ENCODE measurements at regions not wholly inside any gene's neighbourhood (a gene's known extent, or its start where the extent isn't known, plus 50 kb on each side); places are given as distances from the start of the nearest gene placed in this dataset.
"Not testable (repeated sequence)": the region's sequence is repeated elsewhere in the genome, so short reads cannot be mapped to it uniquely, and the experiment has no call there.

DNA sequence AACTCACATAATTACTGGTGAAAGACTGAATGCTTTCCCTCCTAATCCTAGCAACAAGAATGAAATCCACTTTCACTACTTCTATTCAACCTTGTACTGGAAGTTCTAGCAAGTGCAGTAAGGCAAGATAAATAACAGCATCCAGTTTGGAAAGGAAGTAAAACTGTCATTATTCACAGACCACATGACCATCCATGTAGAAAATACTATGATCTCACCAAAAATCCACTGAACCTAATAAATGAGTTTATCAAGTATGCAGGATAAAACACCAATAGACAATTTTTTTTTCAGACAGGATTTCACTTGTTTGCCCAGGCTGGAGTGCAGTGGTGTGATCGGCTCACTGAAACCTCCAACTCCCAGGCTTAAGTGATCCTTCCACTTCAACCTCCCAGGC lies 117.7 kb downstream of the TMEM167A start:
- ATAC-seq (ENCODE audit: insufficient read depth, low FRiP score) (no peak), DNase-seq (no peak)
- no peak overlapping the region for H3K27ac ChIP-seq (ENCODE audit: low read depth in 1 of 2, low read length in 1 of 2)
- H3K4me3 ChIP-seq: no peak overlapping the region
- TF ChIP-seq, protein P1, sequence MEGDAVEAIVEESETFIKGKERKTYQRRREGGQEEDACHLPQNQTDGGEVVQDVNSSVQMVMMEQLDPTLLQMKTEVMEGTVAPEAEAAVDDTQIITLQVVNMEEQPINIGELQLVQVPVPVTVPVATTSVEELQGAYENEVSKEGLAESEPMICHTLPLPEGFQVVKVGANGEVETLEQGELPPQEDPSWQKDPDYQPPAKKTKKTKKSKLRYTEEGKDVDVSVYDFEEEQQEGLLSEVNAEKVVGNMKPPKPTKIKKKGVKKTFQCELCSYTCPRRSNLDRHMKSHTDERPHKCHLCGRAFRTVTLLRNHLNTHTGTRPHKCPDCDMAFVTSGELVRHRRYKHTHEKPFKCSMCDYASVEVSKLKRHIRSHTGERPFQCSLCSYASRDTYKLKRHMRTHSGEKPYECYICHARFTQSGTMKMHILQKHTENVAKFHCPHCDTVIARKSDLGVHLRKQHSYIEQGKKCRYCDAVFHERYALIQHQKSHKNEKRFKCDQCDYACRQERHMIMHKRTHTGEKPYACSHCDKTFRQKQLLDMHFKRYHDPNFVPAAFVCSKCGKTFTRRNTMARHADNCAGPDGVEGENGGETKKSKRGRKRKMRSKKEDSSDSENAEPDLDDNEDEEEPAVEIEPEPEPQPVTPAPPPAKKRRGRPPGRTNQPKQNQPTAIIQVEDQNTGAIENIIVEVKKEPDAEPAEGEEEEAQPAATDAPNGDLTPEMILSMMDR (IDR thresholded peaks at IDR 0.05; ENCODE audit: control extremely low read depth, extremely low read depth): no peak
- peaks cover 0 to 3% (median 0%) of the 10 kb centered on the region in 4 donors for H3K9me3 ChIP-seq (ENCODE audit: control insufficient read depth in 4 of 4, insufficient read depth in 3 of 4, low read length in 3 of 4)
- H3K4me1 ChIP-seq (ENCODE audit: control insufficient read depth in 5 of 5, insufficient read depth in 5 of 5, low read length in 5 of 5): no peaks in the 10 kb centered on the region
- no peaks in the 10 kb centered on the region for H3K27me3 ChIP-seq (ENCODE audit: control insufficient read depth in 3 of 3, insufficient read depth in 3 of 3, low read length in 2 of 3)
- 88 to 100% methylated on average over 1 of the region's 1 CpG for WGBS, 2 donors
- H3K36me3 ChIP-seq (ENCODE audit: control insufficient read depth in 4 of 4, insufficient read depth in 4 of 4, low read length in 4 of 4): no peaks in the 10 kb centered on the region
- no peak overlapping the region for H3K9ac ChIP-seq (ENCODE audit: insufficient read depth in 1 of 2, low read length in 2 of 2)

DNA sequence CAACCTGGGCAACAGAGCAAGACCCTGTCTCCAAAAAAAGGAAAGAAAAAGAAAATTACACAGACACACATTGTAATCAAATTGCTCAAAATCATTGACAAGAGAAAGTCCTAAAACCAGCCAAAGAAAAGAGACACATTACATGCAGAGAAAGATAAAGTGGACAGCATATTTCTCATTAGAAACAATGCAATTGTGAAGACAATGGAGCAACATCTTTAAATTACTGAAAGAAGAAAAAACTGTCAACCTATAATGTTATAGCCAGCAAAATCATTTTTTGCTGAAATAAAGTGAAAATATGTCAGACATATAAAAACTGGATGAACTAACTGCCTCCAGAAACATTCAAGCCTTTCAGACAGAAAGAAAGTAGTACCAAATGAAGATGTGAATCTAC lies 120.6 kb downstream of the TMEM167A start:
- Histone ChIP-seq H3K27ac (ENCODE audit: low read depth in 1 of 2, low read length in 1 of 2) (no peak overlapping the region), H3K36me3 (ENCODE audit: control insufficient read depth in 4 of 4, insufficient read depth in 4 of 4, low read length in 4 of 4) (no peaks in the 10 kb centered on the region), H3K4me3 (no peak overlapping the region), H3K9me3 (ENCODE audit: control insufficient read depth in 4 of 4, insufficient read depth in 3 of 4, low read length in 3 of 4) (peaks cover 0 to 3% (median 0%) of the 10 kb centered on the region in 4 donors), H3K9ac (ENCODE audit: insufficient read depth in 1 of 2, low read length in 2 of 2) (no peak overlapping the region), H3K27me3 (ENCODE audit: control insufficient read depth in 3 of 3, insufficient read depth in 3 of 3, low read length in 2 of 3) (no peaks in the 10 kb centered on the region), H3K4me1 (ENCODE audit: control insufficient read depth in 5 of 5, insufficient read depth in 5 of 5, low read length in 5 of 5) (no peaks in the 10 kb centered on the region)
- ATAC-seq (ENCODE audit: insufficient read depth, low FRiP score): no peak
- DNase-seq: no peak
- TF ChIP-seq, protein P1 (IDR thresholded peaks at IDR 0.05; ENCODE audit: control extremely low read depth, extremely low read depth): no peak

GRCh38 chr5:82952326-82952725 lies 124.9 kb downstream of the TMEM167A start:
- Histone ChIP-seq H3K4me3 (no peak overlapping the region), H3K27me3 (ENCODE audit: control insufficient read depth in 3 of 3, insufficient read depth in 3 of 3, low read length in 2 of 3) (no peaks in the 10 kb centered on the region), H3K27ac (ENCODE audit: low read depth in 1 of 2, low read length in 1 of 2) (no peak overlapping the region), H3K9me3 (ENCODE audit: control insufficient read depth in 4 of 4, insufficient read depth in 3 of 4, low read length in 3 of 4) (peaks cover 0 to 3% (median 0%) of the 10 kb centered on the region in 4 donors), H3K36me3 (ENCODE audit: control insufficient read depth in 4 of 4, insufficient read depth in 4 of 4, low read length in 4 of 4) (no peaks in the 10 kb centered on the region), H3K9ac (ENCODE audit: insufficient read depth in 1 of 2, low read length in 2 of 2) (no peak overlapping the region), H3K4me1 (ENCODE audit: control insufficient read depth in 5 of 5, insufficient read depth in 5 of 5, low read length in 5 of 5) (no peaks in the 10 kb centered on the region)
- TF ChIP-seq, protein P1 (IDR thresholded peaks at IDR 0.05; ENCODE audit: control extremely low read depth, extremely low read depth): no peak
- DNase-seq (no peak), ATAC-seq (ENCODE audit: insufficient read depth, low FRiP score) (no peak)
- WGBS, 2 donors: 93 to 100% methylated on average over 1 of the region's 1 CpG

DNA sequence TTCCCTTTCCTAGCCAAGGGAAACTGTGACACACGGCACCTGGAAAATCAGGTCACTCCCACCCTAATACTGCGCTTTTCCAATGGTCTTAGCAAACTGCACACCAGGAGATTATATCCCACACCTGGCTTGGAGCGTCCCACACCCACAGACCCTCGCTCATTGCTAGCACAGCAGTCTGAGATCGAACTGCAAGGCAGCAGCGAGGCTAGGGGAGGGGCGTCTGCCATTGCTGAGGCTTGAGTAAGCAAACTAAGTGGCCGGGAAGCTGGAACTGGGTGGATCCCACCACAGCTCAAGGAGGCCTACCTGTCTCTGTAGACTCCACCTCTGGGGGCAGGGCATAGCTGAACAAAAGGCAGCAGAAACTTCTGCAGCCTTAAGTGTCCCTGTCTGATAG lies 132.9 kb downstream of the TMEM167A start:
- ATAC-seq (ENCODE audit: insufficient read depth, low FRiP score); H3K27ac ChIP-seq (ENCODE audit: low read depth in 1 of 2, low read length in 1 of 2): not testable (repeated sequence)
- 96 to 97% methylated on average over 8 of the region's 8 CpGs for WGBS, 2 donors

More for the DNA sequence above, 132.9 kb downstream of the TMEM167A start:
- H3K4me3 ChIP-seq; H3K27me3 ChIP-seq (ENCODE audit: control insufficient read depth in 3 of 3, insufficient read depth in 3 of 3, low read length in 2 of 3); H3K9me3 ChIP-seq (ENCODE audit: control insufficient read depth in 4 of 4, insufficient read depth in 3 of 4, low read length in 3 of 4); DNase-seq; H3K36me3 ChIP-seq (ENCODE audit: control insufficient read depth in 4 of 4, insufficient read depth in 4 of 4, low read length in 4 of 4); H3K9ac ChIP-seq (ENCODE audit: insufficient read depth in 1 of 2, low read length in 2 of 2); H3K4me1 ChIP-seq (ENCODE audit: control insufficient read depth in 5 of 5, insufficient read depth in 5 of 5, low read length in 5 of 5): not testable (repeated sequence)
